AG04450 (cell line): ENCODE measurements at regions not wholly inside any gene's neighbourhood (a gene's known extent, or its start where the extent isn't known, plus 50 kb on each side); places are given as distances from the start of the nearest gene placed in this dataset.

ENCODE experiments used
- CTCF ChIA-PET: fragments of 300-600, 350-600 bp; formaldehyde crosslinking; extraction: SDS; loops from one replicate; lab custom pipeline; 2022; ENCODE audit warnings: antibody characterized with exemption, inconsistent platforms; lab: Charles Lee
- POLR2A ChIA-PET: fragments of 350-600 bp; formaldehyde crosslinking; extraction: SDS; loops from one replicate; lab custom pipeline; 2021; ENCODE audit warnings: antibody characterized with exemption, inconsistent platforms; lab: Yijun Ruan, JAX
- DNase-seq: peaks from one replicate; pipeline ENCODE4 v3.0.0-alpha.2; 2011; ENCODE audit warnings: low read depth, low spot score
- H3K27ac ChIP-seq: one replicate; pipeline ENCODE4 v1.5.1; 2012; ENCODE audit warnings: low read depth, low read length, control low read depth
- H3K27me3 ChIP-seq: one replicate; pipeline ENCODE4 v1.6.0; 2012; ENCODE audit warnings: low read length; ENCODE audit not compliant: control insufficient read depth, insufficient read depth
- H3K4me3 ChIP-seq: 2 replicates; pipeline ENCODE4 v1.5.1; 2011; ENCODE audit warnings: mild to moderate bottlenecking, low read depth, low read length, control low read depth
- H3K9me3 ChIP-seq: 2 replicates; pipeline ENCODE4 v1.5.1; 2012; ENCODE audit warnings: low read length; ENCODE audit not compliant: control insufficient read depth, insufficient read depth
- CTCF ChIP-seq: IDR thresholded peaks from 2 replicates; pipeline ENCODE4 v1.5.1; 2011; ENCODE audit warnings: low read depth, low read length, control low read depth, inconsistent platforms

GRCh38 chr7:83708531-83708930 is 59.6 kb upstream of the SEMA3E start:
- H3K27ac ChIP-seq: no peak overlapping the region
- no peak for TF ChIP-seq CTCF
- no peaks in the 10 kb centered on the region for H3K9me3 ChIP-seq
- H3K27me3 ChIP-seq: no peaks in the 10 kb centered on the region
- ChIA-PET POLR2A (no interaction called here), CTCF (no interaction called here)
- H3K4me3 ChIP-seq: no peak overlapping the region
- DNase-seq: no peak

- no peak for DNase-seq
- Histone ChIP-seq H3K27me3 (no peaks in the 10 kb centered on the region), H3K9me3 (no peaks in the 10 kb centered on the region), H3K4me3 (no peak overlapping the region), H3K27ac (no peak overlapping the region)
- ChIA-PET CTCF (no interaction called here), POLR2A (no interaction called here)
- TF ChIP-seq CTCF: no peak
Observed at GRCh38 chr7:83704564-83704963, 55.6 kb upstream of the SEMA3E start.

GRCh38 chr7:83702446-83702845 is 53.5 kb upstream of the SEMA3E start:
- ChIA-PET POLR2A (no interaction called here), CTCF (no interaction called here)
- H3K4me3 ChIP-seq: no peak overlapping the region
- H3K27me3 ChIP-seq: no peaks in the 10 kb centered on the region
- no peaks in the 10 kb centered on the region for H3K9me3 ChIP-seq
- TF ChIP-seq CTCF: no peak
- no peak overlapping the region for H3K27ac ChIP-seq
- no peak for DNase-seq

GRCh38 chr7:83701736-83702135 is 52.8 kb upstream of the SEMA3E start:
- CTCF ChIA-PET: no interaction called here
- Histone ChIP-seq H3K27me3 (no peaks in the 10 kb centered on the region), H3K27ac (no peak overlapping the region), H3K9me3 (no peaks in the 10 kb centered on the region), H3K4me3 (no peak overlapping the region)
- no peak for TF ChIP-seq CTCF
- DNase-seq: no peak
- POLR2A ChIA-PET: no interaction called here
